ENCODE measurements at regions not wholly inside any gene's neighbourhood (a gene's known extent, or its start where the extent isn't known, plus 50 kb on each side); places are given as distances from the start of the nearest gene placed in this dataset.

DNA sequence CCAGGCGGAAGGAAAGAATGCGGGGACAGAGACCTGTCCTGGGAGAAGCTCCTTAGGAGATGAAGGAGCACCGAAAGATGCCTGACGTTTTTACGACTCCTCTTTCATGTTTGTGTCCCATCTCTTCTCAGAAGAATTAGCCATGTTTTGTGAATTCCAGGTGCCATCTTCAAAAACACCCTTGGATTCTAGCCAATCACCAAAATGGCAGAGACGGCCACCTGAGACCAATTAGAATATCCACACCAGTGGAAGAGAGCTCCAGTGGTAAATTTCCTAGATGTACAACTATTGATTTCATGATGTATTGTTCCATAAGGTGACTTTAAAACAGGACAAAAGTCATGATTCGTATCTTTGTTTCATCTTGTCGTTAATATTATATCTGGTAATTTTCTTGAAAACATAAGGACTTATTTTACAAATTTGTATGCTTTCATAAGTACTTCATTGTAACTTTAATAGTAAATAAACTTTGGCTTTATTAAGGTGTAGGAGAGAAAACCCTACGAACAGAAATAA, 62.3 kb upstream of the NUDT4 start:
- no peak for DNase-seq

DNA sequence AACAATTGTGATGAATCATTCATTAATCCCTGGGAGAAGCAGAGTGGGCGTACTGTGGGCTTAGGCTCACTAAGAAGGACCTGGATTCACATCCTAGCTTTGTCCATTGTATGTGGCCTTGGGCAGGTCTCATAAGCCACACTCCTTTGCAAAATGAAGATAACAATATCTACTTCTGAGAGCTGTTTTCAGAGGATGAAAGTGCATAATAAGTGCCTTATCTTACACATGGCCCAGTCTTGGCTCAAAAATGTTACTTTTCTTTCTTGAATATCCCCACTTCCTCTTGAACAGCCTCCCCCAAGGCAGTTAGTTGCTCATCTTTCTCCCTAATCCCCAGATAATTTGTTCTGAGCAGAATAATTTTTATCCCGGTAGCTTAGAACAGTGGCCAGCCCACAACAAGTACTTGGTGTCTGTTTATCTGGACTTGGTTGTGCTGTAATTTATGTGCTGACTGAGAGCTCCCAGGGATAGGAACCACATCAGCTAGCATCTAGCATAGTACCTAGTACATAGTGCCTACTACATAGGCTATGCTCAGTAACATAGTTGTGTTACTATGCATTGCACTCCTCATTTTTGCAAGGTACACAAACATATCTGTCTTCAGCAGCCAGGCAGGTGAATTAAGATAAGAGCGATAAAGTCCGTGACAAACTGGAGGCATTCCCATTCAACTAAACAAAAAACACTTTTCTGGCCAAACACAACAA, 61.7 kb upstream of the NUDT4 start:
- DNase-seq, result no peak

DNA sequence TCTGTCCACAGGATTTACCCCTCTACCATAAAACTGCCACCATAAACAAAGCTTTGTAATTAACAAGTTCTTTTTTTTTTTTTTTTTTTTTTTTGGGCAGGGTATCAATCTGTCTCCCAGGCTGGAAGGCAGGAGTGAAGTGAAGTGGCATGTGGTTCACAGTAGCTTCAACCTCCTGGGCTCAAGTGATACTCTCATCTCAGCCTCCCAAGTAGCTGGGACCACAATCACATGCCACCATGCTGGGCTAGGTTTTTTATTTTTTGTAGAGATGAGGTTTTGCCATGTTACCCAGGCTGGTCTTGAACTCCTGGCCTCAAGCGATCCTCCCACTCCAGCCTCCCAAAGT, 61.1 kb upstream of the NUDT4 start:
- DNase-seq, result no peak

DNA sequence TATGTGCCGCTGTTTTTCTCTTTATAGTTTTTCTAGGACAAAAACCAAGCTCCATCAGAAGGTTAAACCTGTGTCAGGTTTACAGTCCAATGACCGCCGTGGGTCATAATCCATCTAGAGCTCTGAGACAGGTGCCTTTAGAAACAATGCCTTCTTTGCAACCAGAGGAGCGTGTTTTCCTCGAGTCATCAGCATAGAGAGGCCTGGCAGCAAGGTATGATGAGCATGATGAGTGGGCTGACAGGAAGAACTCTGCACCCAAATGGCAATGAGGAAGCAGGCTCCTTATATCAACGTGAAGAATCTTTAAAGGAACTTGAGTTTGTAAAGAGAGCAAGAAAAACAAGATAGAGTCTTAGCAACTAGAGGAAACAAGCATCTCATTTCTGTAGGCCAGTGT, 60.5 kb upstream of the NUDT4 start:
- no peak for DNase-seq

DNA sequence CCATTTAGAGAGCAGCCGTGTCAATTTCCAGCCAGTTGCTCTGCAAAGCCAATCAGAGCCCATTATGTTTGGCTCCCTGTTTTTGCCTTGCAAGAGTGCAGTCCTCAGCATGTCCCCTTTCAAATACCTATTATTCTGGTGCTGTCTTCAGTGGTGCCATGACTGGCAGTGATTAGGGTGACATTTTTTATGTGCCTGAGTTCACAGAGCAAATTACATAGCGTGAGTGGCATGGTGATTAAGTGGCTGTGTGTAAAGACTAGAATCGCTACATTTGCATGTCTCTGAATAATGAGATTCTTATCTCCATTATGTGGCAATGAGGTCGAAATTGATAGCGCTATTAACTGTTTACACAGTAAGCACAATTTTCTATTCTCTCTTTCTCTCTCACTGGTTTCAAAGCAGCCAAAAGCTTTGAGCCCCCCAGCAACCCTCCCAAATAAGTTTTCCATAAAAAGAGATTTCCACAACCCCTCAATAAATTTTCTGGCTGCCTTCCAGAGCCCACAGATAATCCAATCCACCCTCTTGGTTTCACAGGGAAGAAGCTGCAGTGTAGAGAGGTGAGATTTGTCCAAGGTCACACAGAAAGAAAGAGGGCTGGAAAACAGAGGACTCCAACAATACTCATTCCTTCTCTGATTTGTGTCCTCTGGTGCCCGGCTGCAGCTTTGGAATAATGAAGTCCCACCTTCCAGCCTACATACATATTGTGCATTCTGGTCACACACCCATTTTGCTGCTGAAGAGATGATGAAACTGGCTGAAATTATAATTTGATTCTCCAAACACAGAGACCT, 58.8 kb upstream of the NUDT4 start:
- DNase-seq, result peak; percentile 25

DNA sequence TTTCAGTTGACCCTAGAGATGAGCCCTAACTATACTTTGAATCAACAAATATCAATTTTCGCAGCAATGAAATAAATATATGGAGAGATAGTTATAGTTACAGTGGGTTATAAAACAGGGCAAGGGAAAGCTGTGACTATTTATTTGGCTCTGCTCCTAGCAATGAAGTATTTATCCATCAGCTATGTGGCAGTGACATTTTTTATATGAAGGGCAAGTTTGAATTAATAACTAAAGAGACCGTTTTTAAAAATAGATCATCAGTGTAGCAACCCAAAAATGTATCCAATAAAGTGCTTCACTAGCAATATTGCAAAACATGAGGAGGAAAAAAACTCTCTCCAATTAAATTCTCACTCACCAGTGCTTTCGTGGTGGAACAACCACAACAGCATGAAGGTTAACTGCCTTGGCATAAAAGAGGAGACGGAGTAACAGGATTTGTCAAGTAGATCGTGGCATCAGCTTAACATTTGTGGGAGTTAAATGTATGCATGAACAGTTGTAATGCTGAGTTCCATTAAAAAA, 58.1 kb upstream of the NUDT4 start:
- DNase-seq, result no peak

DNA sequence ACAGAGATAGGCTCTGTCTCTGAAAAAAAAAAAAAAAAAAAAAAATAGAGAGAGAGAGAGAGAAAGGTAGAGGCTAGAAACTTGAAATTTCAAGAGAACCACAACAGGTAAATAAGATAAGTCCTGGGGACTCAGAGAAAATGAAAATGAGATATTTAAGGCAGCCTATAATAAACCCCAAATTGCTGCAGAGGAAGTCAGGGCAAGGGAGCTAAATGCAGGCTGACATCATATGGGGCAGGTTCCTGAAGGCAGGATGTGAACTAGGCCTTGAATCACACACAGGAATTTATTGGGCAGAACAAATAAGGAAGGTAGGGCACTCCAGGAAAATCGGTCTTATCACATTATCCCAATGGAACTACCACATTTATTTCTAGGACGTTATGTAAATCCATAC, 54.9 kb upstream of the NUDT4 start:
- DNase-seq, result no peak

DNA sequence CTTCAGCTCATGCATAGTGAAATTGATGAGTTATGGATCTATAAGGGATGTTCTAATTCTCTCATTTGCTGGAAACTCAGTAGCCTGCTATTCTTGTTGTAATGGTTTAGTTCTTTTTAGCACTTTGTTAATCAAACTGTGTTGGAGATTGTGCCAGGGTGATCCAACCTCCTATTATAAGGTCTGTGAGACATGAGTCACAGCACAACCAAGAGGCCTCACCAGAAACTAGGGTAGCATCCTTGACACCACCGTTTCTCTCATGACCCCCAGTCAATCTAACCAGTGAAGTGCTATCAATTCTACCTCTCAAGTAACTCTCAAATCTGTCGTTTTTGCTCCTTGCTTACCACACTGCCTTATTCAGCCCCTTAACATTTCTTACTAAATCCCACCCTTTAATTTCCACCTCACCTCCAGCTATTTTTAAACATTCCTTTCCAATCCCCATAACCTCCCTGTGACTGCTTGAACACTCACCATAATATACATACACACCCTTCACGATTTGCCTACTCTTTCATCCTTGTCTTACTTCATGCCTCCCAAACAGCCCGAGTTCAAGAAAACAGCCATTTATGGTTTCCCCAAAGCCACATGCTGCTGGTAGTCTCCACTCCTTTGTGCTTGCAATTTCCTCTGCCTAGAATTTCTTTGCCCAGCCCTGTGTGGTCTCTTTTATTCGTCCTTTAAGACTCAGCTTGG, 53.9 kb upstream of the NUDT4 start:
- DNase-seq, result no peak

DNA sequence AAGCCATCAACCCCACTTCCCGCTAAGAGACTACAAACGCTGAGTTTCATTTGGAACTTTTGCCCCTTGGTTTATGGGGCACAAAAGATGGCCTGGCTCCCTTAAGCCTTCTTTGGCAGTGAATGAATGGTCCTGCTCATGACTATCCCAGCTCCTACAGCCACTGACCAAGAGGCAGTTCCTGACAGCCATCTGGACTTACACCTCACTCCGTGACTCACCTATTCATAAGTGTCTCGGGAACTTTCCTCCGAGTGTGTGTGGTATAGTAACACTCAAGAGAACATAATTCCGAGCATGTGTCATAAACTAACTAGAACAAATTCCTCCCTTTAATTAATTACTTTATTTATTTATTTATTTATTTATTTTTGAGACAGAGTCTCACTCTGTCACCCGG, 51.9 kb upstream of the NUDT4 start:
- no peak for DNase-seq
